Tibial artery (tissue), 4 donors: ENCODE measurements at regions not wholly inside any gene's neighbourhood (a gene's known extent, or its start where the extent isn't known, plus 50 kb on each side); places are given as distances from the start of the nearest gene placed in this dataset.

Source experiments
- DNase-seq, 2 donors: peaks; one replicate each; pipeline ENCODE4 v3.0.0-alpha.2; 2019
- H3K27ac ChIP-seq, 2 donors: fragments of 200-600 bp; sonication (generic) in 1 of 2; 1 replicate in 1 of 2; 2 replicates in 1 of 2; pipeline ENCODE4 v1.5.1; 2018 to 2019; ENCODE audit warnings: mild to moderate bottlenecking in 1 of 2
- H3K27me3 ChIP-seq, 2 donors: fragments of 200-600 bp; sonication (generic) in 1 of 2; one replicate each; pipeline versions ENCODE4 v1.5.1 to v1.6.0; 2016 to 2019
- H3K36me3 ChIP-seq, 3 donors: fragments of 200-600 bp; sonication (generic) in 2 of 3; one replicate each; pipeline ENCODE4 v1.5.1; 2016 to 2019; ENCODE audit warnings: mild to moderate bottlenecking in 2 of 3
- H3K4me1 ChIP-seq, 4 donors: fragments of 200-600 bp; sonication (generic) in 2 of 4; 1 replicate in 3 of 4; 2 replicates in 1 of 4; pipeline ENCODE4 v1.5.1; 2016 to 2019
- H3K4me3 ChIP-seq, 2 donors: fragments of 200-600 bp; sonication (generic) in 1 of 2; 1 replicate in 1 of 2; 2 replicates in 1 of 2; pipeline ENCODE4 v1.5.1; 2018 to 2019; ENCODE audit warnings: mild to moderate bottlenecking in 2 of 2
- H3K9me3 ChIP-seq, 3 donors: fragments of 200-600 bp; sonication (generic) in 1 of 3; one replicate each; pipeline ENCODE4 v1.5.1; 2016 to 2019
- intact Hi-C: fragments of 100-400 bp; cut with DNase I; formaldehyde crosslinking; loops from one replicate; pipeline ENCODE4 v1.15.0; 2023; ENCODE audit warnings: low total_unique reads
- TF ChIP-seq, protein P1 (sequence below), 2 experiments: fragments of 200-600 bp in 1 of 2; fragments of 450-650 bp in 1 of 2; IDR thresholded peaks; one replicate each; pipeline ENCODE4 v1.5.1; 2017 to 2019; ENCODE audit warnings: antibody characterized with exemption in 2 of 2, mild to moderate bottlenecking in 1 of 2, moderate library complexity in 1 of 2

DNA sequence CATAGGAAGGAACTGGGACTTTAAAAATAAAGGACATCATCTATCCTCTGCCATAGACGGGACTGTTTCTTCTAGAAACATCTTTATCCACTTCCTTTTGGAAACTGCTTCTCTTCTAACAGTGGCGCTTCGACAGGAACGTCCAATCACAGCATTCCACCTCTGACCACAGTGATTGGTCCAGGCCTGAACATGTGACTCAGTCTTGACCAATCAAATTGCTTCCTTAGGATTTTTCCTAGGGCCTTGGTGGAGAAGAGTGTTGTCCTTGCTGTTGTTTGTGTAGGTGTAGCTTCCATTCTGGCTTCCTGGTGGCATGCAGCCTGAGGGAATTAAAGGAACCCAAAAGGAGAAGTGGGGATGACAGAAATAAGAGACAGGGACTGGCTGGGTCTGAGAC, 182.4 kb upstream of the TBX3 start:
- Histone ChIP-seq H3K4me3 (no peak overlapping the region), H3K36me3 (no peaks in the 10 kb centered on the region), H3K27ac (no peak overlapping the region), H3K4me1 (no peaks in the 10 kb centered on the region), H3K9me3 (no peaks in the 10 kb centered on the region), H3K27me3 (peaks cover 0 to 3% of the 10 kb centered on the region in 2 donors)
- DNase-seq: no peak
- intact Hi-C loops: no loop called here
- TF ChIP-seq, protein P1, sequence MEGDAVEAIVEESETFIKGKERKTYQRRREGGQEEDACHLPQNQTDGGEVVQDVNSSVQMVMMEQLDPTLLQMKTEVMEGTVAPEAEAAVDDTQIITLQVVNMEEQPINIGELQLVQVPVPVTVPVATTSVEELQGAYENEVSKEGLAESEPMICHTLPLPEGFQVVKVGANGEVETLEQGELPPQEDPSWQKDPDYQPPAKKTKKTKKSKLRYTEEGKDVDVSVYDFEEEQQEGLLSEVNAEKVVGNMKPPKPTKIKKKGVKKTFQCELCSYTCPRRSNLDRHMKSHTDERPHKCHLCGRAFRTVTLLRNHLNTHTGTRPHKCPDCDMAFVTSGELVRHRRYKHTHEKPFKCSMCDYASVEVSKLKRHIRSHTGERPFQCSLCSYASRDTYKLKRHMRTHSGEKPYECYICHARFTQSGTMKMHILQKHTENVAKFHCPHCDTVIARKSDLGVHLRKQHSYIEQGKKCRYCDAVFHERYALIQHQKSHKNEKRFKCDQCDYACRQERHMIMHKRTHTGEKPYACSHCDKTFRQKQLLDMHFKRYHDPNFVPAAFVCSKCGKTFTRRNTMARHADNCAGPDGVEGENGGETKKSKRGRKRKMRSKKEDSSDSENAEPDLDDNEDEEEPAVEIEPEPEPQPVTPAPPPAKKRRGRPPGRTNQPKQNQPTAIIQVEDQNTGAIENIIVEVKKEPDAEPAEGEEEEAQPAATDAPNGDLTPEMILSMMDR (IDR thresholded peaks at IDR 0.05): no peak

DNA sequence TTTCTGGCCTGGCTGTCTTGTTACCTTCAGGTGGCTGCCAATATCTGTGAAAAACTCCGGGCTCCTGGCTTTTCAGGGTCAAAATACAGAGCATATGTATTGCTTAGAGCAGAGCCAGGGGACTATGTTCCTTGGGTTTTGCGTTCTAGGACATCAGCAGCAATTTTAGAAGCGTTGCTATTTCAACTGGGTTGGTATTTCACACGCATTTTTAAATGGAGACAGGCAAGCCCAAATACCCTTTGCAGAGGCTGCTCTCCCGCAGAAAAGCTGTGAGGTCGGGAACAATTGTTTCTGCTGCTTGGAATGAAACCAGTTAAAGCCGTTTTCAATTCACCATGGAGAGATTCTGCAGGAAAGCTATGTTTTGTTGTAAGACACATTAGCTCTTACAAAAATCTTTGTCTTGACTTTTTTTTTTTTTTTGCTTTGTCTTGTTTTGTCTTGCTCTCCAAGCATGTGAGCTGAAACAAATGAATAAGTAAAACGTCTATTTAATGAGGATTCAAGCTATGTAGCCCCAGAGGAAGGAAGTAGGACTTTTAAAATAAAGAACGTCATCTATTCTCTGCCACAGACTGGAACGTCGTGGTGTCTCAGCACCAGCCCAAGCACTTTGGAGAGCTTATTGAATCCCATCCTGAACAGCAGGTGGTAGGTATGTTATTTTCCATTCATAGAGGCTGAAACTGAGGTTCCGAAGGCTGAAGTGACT, 181.0 kb upstream of the TBX3 start:
- TF ChIP-seq, protein P1 (IDR thresholded peaks at IDR 0.05): no peak
- Histone ChIP-seq H3K4me3 (no peak overlapping the region), H3K27ac (no peak overlapping the region), H3K4me1 (no peaks in the 10 kb centered on the region), H3K9me3 (no peaks in the 10 kb centered on the region), H3K27me3 (no peaks in the 10 kb centered on the region), H3K36me3 (no peaks in the 10 kb centered on the region)
- intact Hi-C loops: no loop called here
- no peak for DNase-seq

DNA sequence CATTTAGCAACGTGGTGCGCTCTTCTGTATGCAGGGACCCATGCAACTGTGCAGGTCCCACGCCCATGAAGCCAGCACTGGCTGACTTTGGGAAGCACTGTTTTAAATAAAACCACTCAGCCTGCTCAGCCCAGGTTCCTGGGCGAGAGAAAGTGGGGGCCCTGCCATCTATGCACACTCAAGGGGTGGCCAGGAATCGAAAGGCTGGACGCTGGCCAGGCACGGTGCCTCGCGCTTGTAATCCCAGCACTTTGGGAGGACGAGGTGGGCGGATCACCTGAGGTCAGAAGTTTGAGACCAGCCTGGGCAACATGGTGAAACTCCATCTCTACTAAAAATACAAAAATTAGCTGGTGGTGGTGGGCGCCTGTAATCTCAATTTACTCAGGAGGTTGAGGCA, 179.9 kb upstream of the TBX3 start:
- Histone ChIP-seq H3K9me3 (no peaks in the 10 kb centered on the region), H3K27ac (no peak overlapping the region), H3K4me1 (no peaks in the 10 kb centered on the region), H3K27me3 (no peaks in the 10 kb centered on the region), H3K36me3 (no peaks in the 10 kb centered on the region), H3K4me3 (no peak overlapping the region)
- TF ChIP-seq, protein P1 (IDR thresholded peaks at IDR 0.05): no peak
- intact Hi-C loops: no loop called here
- DNase-seq: no peak

GRCh38 chr12:114860969-114861368, 177.0 kb upstream of the TBX3 start:
- no peak for DNase-seq
- Histone ChIP-seq H3K27ac (no peak overlapping the region), H3K9me3 (no peaks in the 10 kb centered on the region), H3K4me1 (no peaks in the 10 kb centered on the region), H3K36me3 (no peaks in the 10 kb centered on the region), H3K27me3 (peaks cover 0 to 2% of the 10 kb centered on the region in 2 donors), H3K4me3 (no peak overlapping the region)
- intact Hi-C loops: no loop called here
- TF ChIP-seq, protein P1 (IDR thresholded peaks at IDR 0.05): no peak

DNA sequence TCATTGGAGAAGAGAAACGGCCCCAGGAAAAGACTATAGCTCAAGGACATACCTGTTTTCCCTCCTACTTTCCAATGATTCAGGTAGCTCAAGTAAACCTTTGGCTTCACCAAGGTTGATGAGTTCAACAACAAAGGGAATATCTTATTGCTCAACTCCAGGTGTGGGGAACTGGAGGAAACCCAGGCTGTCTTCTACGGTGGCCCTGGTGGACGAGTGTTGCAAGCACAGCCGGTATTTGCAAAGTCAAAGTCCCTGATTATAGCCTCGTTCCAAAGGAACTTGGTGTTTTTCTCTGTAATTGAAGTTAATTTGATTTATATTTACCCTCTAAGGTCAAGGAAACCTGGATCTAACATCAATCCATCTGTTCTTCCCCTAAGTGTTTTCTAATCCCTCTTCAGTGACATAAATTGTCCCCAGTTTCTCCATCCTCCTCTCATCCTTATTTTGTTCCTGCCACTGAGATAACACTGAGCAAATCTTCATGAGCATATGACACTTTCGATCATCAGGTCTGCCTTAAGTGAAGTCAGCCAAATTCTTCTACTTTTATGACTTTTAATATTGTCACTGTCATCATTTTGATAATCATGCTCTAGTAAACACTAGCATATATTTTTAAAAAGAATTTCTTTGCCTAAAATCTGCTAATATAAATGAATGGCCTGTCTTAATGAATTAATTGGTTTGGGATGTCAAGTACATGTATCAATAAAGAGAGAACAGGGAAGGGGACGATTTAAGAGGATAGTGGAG, 174.6 kb upstream of the TBX3 start:
- no peak overlapping the region for H3K4me3 ChIP-seq
- TF ChIP-seq, protein P1 (IDR thresholded peaks at IDR 0.05): no peak
- intact Hi-C loops: no loop called here
- DNase-seq: no peak
- peaks cover 0 to 2% of the 10 kb centered on the region in 2 donors for H3K27me3 ChIP-seq
- H3K9me3 ChIP-seq: peaks cover 0 to 9% (median 0%) of the 10 kb centered on the region in 3 donors
- no peaks in the 10 kb centered on the region for H3K4me1 ChIP-seq
- no peaks in the 10 kb centered on the region for H3K36me3 ChIP-seq
- no peak overlapping the region for H3K27ac ChIP-seq
